ENCODE measurements at regions not wholly inside any gene's neighbourhood (a gene's known extent, or its start where the extent isn't known, plus 50 kb on each side); places are given as distances from the start of the nearest gene placed in this dataset.

DNA sequence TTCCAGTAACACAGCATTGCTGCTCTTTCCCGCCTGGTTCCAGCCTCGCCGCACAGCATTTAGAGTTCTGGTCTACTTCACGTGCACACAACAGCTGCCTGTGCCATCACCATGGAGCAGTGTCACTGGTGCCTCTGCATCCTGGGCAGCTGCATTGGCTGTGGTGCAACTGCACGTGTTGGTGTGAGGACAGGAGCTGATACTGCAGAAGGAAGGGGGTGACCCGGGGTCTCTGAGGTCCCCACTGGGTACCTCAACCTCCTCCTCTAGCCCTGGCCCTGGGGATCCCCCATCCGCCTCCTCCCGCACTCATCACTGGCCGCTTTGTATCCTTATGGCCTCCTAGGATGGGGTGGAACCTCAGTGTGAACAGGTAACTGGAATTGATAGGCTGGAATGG lies 112.5 kb downstream of the SOX1 start:
- ChIA-PET CTCF (no interaction called here), POLR2A (no interaction called here)
- Histone ChIP-seq H3K36me3 (ENCODE audit: control insufficient read depth in 2 of 2, extremely low read depth in 1 of 2, insufficient read depth in 2 of 2, low read length in 2 of 2) (no peaks in the 10 kb centered on the region), H3K79me2 (ENCODE audit: control insufficient read depth, insufficient read depth, low read length) (no peaks in the 10 kb centered on the region), H3K4me1 (ENCODE audit: control insufficient read depth, extremely low read depth, insufficient read depth, low read length) (no peaks in the 10 kb centered on the region), H4K20me1 (replicated peaks; ENCODE audit: control insufficient read depth, extremely low read depth, insufficient read depth, low read length) (no peaks in the 10 kb centered on the region), H3K9me3 (replicated peaks; ENCODE audit: control insufficient read depth, insufficient read depth, low read length) (peaks cover 7% of the 10 kb centered on the region), H3K4me3 (replicated peaks in 1 of 3; ENCODE audit: insufficient read depth in 1 of 3, low read depth in 1 of 3, low read length in 3 of 3) (no peak overlapping the region), H3K9ac (replicated peaks; ENCODE audit: extremely low read depth, insufficient read depth, low read length) (no peak overlapping the region), H3K4me2 (ENCODE audit: insufficient read depth, low read length) (no peak overlapping the region), H2AFZ (ENCODE audit: low read depth, low read length) (no peak overlapping the region), H3K27me3 (ENCODE audit: control insufficient read depth in 2 of 2, insufficient read depth in 2 of 2, low read length in 2 of 2) (no peaks in the 10 kb centered on the region), H3K9me1 (replicated peaks; ENCODE audit: control insufficient read depth, extremely low read depth, insufficient read depth, low read length) (no peaks in the 10 kb centered on the region), H3K27ac (ENCODE audit: insufficient read depth, low read depth, low read length) (no peak overlapping the region)
- TF ChIP-seq, protein P1, sequence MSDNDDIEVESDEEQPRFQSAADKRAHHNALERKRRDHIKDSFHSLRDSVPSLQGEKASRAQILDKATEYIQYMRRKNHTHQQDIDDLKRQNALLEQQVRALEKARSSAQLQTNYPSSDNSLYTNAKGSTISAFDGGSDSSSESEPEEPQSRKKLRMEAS (IDR thresholded peaks at IDR 0.05; ENCODE audit: insufficient read depth, insufficient read length): no peak
- TF ChIP-seq FOS (IDR thresholded peaks at IDR 0.05; ENCODE audit: borderline replicate concordance, insufficient read depth, low read length) (no peak), MYC (IDR thresholded peaks at IDR 0.05; ENCODE audit: low read depth, low read length) (no peak), POLR2AphosphoS5 (IDR thresholded peaks at IDR 0.05; ENCODE audit: insufficient read depth, low read depth, low read length) (no peak), EZH2 (IDR thresholded peaks at IDR 0.05; ENCODE audit: borderline replicate concordance, low read depth, low read length, severe bottlenecking) (no peak), GATA2 (IDR thresholded peaks at IDR 0.05; ENCODE audit: insufficient read depth, insufficient read length, low read depth, low read length) (no peak), POLR2A (IDR thresholded peaks at IDR 0.05; ENCODE audit: low read depth, low read length) (no peak)
- TF ChIP-seq, protein P2, sequence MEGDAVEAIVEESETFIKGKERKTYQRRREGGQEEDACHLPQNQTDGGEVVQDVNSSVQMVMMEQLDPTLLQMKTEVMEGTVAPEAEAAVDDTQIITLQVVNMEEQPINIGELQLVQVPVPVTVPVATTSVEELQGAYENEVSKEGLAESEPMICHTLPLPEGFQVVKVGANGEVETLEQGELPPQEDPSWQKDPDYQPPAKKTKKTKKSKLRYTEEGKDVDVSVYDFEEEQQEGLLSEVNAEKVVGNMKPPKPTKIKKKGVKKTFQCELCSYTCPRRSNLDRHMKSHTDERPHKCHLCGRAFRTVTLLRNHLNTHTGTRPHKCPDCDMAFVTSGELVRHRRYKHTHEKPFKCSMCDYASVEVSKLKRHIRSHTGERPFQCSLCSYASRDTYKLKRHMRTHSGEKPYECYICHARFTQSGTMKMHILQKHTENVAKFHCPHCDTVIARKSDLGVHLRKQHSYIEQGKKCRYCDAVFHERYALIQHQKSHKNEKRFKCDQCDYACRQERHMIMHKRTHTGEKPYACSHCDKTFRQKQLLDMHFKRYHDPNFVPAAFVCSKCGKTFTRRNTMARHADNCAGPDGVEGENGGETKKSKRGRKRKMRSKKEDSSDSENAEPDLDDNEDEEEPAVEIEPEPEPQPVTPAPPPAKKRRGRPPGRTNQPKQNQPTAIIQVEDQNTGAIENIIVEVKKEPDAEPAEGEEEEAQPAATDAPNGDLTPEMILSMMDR (IDR thresholded peaks at IDR 0.05; ENCODE audit: extremely low read depth in 1 of 2, insufficient read depth in 1 of 2, low read depth in 1 of 2, low read length in 2 of 2): no peak
- no TSS peak for BruUV-seq (replicated peaks)
- intact Hi-C loops (cut with micrococcal nuclease): no loop called here
- DNase-seq (ENCODE audit: low read depth, low spot score) (no peak), FAIRE-seq (no peak)
- dilution Hi-C loops (cut with MboI; ENCODE audit: extremely low pct_ligation_motif_present, low sequenced_read_pairs): no loop called here
